Cardiac muscle cell (in vitro differentiated cells and primary cell): ENCODE measurements at regions not wholly inside any gene's neighbourhood (a gene's known extent, or its start where the extent isn't known, plus 50 kb on each side); places are given as distances from the start of the nearest gene placed in this dataset.

Experiments used
- DNase-seq, 2 donors: peaks; one replicate each; pipeline versions ENCODE4 v3.0.0 to v3.0.0-alpha.2; 2010 to 2017; ENCODE audit warnings: low read depth in 1 of 2, low spot score in 1 of 2
- H3K27ac ChIP-seq: fragments of 200-600 bp; sonication (generic); 2 replicates; pipeline ENCODE4 v1.5.1; 2016
- H3K27me3 ChIP-seq: fragments of 200-600 bp; sonication (generic); 2 replicates; pipeline ENCODE4 v1.6.0; 2016; ENCODE audit warnings: control low read depth
- H3K36me3 ChIP-seq: fragments of 200-600 bp; sonication (generic); 2 replicates; pipeline ENCODE4 v1.5.1; 2016; ENCODE audit warnings: control low read depth
- H3K4me1 ChIP-seq: fragments of 200-600 bp; sonication (generic); 2 replicates; pipeline ENCODE4 v1.8.1; 2017; ENCODE audit warnings: low read depth, mild to moderate bottlenecking, mixed run types
- H3K4me3 ChIP-seq: fragments of 200-600 bp; sonication (generic); 2 replicates; pipeline ENCODE4 v1.5.1; 2016; ENCODE audit warnings: mild to moderate bottlenecking
- H3K9me3 ChIP-seq: fragments of 200-600 bp; sonication (generic); 2 replicates; pipeline ENCODE4 v1.5.1; 2017; ENCODE audit warnings: low read depth, mild to moderate bottlenecking, control low read depth
- TF ChIP-seq, protein P1 (sequence below): IDR thresholded peaks from 2 replicates; pipeline ENCODE4 v1.5.1; 2012; ENCODE audit warnings: low read depth, mild to moderate bottlenecking, low read length

- H3K27me3 ChIP-seq, result no peaks in the 10 kb centered on the region
- no peak overlapping the region for H3K4me3 ChIP-seq
- H3K36me3 ChIP-seq, result no peaks in the 10 kb centered on the region
- H3K9me3 ChIP-seq, result no peaks in the 10 kb centered on the region
- TF ChIP-seq, protein P1, sequence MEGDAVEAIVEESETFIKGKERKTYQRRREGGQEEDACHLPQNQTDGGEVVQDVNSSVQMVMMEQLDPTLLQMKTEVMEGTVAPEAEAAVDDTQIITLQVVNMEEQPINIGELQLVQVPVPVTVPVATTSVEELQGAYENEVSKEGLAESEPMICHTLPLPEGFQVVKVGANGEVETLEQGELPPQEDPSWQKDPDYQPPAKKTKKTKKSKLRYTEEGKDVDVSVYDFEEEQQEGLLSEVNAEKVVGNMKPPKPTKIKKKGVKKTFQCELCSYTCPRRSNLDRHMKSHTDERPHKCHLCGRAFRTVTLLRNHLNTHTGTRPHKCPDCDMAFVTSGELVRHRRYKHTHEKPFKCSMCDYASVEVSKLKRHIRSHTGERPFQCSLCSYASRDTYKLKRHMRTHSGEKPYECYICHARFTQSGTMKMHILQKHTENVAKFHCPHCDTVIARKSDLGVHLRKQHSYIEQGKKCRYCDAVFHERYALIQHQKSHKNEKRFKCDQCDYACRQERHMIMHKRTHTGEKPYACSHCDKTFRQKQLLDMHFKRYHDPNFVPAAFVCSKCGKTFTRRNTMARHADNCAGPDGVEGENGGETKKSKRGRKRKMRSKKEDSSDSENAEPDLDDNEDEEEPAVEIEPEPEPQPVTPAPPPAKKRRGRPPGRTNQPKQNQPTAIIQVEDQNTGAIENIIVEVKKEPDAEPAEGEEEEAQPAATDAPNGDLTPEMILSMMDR, result no peak
- no peak for DNase-seq
- no peak overlapping the region for H3K27ac ChIP-seq
- H3K4me1 ChIP-seq, result peaks cover 4% of the 10 kb centered on the region
Measured at GRCh38 chr2:5751873-5752482, 59.8 kb downstream of the SOX11 start.

- H3K36me3 ChIP-seq, result no peaks in the 10 kb centered on the region
- DNase-seq, result no peak
- H3K27ac ChIP-seq, result no peak overlapping the region
- peaks cover 4% of the 10 kb centered on the region for H3K4me1 ChIP-seq
- no peak overlapping the region for H3K4me3 ChIP-seq
- TF ChIP-seq, protein P1, result no peak
- H3K27me3 ChIP-seq, result no peaks in the 10 kb centered on the region
- no peaks in the 10 kb centered on the region for H3K9me3 ChIP-seq
Measured at GRCh38 chr2:5756272-5756671, 64.1 kb downstream of the SOX11 start.

DNA sequence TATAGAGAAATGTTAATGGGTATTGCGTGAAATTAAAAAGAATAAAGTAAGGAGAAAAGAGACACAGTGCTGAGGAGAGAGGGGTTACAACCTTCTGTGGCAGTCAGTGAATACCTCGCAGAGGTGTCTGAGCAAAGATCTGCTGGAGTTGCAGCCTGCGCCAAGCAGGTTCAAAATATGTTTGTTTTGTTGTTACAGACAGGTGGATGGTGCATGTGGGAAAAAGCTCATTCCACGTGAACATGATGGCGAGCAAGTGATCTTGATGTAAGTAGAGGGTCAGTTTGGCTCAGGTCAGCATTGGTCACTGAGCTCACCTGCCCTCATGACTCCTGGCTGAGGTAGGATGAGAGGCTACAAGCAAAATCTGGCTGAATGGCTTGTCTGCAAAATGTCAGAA lies 66.2 kb downstream of the SOX11 start:
- DNase-seq, result no peak
- Histone ChIP-seq H3K4me1 (peaks cover 4% of the 10 kb centered on the region), H3K27me3 (no peaks in the 10 kb centered on the region), H3K27ac (no peak overlapping the region), H3K36me3 (no peaks in the 10 kb centered on the region), H3K4me3 (no peak overlapping the region), H3K9me3 (no peaks in the 10 kb centered on the region)
- TF ChIP-seq, protein P1, result no peak

DNA sequence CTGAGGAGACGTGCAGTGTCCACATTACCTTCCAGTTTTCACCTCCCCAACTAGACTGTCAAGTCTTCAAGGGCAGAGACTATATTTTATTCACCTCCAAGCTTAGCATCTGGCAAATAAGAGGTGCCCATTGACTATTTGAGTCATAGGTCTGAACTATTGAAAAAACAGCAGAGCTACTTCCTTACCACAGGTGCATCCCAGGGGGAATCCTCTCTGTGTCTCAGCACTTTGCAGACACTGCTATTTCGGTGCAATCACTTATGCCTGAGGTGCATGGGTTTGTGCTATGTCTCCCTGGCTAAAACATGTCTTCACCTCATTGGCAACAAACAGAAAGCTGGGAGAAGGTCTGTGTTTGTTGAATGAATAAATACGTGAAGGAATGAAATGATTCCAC lies 67.8 kb downstream of the SOX11 start:
- H3K9me3 ChIP-seq, result no peaks in the 10 kb centered on the region
- no peaks in the 10 kb centered on the region for H3K27me3 ChIP-seq
- peaks cover 4% of the 10 kb centered on the region for H3K4me1 ChIP-seq
- TF ChIP-seq, protein P1, result no peak
- DNase-seq, result no peak
- H3K36me3 ChIP-seq, result no peaks in the 10 kb centered on the region
- no peak overlapping the region for H3K4me3 ChIP-seq
- no peak overlapping the region for H3K27ac ChIP-seq

DNA sequence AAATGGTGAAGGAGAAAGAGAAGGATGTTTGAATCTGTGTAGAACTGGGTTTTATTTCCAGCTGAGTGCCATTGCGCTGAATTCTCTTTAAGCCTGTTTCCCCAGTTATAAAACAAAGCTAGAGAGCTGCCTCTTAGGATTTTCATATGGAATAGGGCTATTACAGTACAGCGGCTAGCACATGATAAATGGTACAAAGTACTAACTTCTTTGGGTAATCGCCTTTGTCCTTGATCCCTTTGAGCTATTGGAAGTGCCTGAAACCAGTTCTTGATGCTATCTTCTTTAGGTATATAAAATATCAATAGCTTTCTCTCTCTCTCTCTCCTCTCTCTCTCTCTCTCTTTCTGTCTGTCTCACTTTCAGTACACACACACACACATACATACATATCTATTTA lies 71.3 kb downstream of the SOX11 start:
- H3K4me3 ChIP-seq, result no peak overlapping the region
- H3K9me3 ChIP-seq, result no peaks in the 10 kb centered on the region
- no peaks in the 10 kb centered on the region for H3K27me3 ChIP-seq
- H3K36me3 ChIP-seq, result no peaks in the 10 kb centered on the region
- DNase-seq, result no peak
- no peak overlapping the region for H3K27ac ChIP-seq
- H3K4me1 ChIP-seq, result no peaks in the 10 kb centered on the region
- TF ChIP-seq, protein P1, result no peak
